SU-DHL-6 (cell line): ENCODE measurements at regions not wholly inside any gene's neighbourhood (a gene's known extent, or its start where the extent isn't known, plus 50 kb on each side); places are given as distances from the start of the nearest gene placed in this dataset.

Source experiments
- H2AFZ ChIP-seq: fragments of 200-600 bp; sonication (generic); 2 replicates; pipeline ENCODE4 v1.6.1; 2014; ENCODE audit warnings: low read depth, mild to moderate bottlenecking, moderate library complexity, mixed read lengths, antibody characterized with exemption, low read length; ENCODE audit not compliant: severe bottlenecking
- H3F3A ChIP-seq: fragments of 200-600 bp; shearing (Covaris generic); 2 replicates; pipeline ENCODE4 v1.6.0; 2016; ENCODE audit warnings: antibody characterized with exemption, mild to moderate bottlenecking; ENCODE audit not compliant: insufficient read depth
- H3K27ac ChIP-seq: fragments of 200-600 bp; sonication (generic); 2 replicates; pipeline ENCODE4 v1.5.1; 2016; ENCODE audit warnings: low read depth, mild to moderate bottlenecking, low read length, moderate library complexity, mixed read lengths
- H3K27me3 ChIP-seq: fragments of 200-600 bp; sonication (generic), shearing (Covaris generic); 2 replicates; pipeline ENCODE4 v1.6.0; 2014; ENCODE audit warnings: mild to moderate bottlenecking, low read length
- H3K36me3 ChIP-seq: fragments of 200-600 bp; sonication (generic); 2 replicates; pipeline ENCODE4 v1.6.1; 2014; ENCODE audit warnings: mild to moderate bottlenecking, low read length, mixed read lengths
- H3K4me2 ChIP-seq: fragments of 300-600, 200-600 bp; shearing (Covaris generic), sonication (generic); 2 replicates; pipeline ENCODE4 v1.6.0; 2014; ENCODE audit warnings: low read length, low read depth, mild to moderate bottlenecking; ENCODE audit not compliant: poor library complexity, severe bottlenecking
- H3K4me3 ChIP-seq: fragments of 200-600 bp; sonication (generic); 2 replicates; pipeline ENCODE4 v1.5.1; 2014; ENCODE audit warnings: antibody characterized with exemption, low read length, mild to moderate bottlenecking, mixed read lengths; ENCODE audit not compliant: insufficient read depth, poor library complexity, severe bottlenecking
- H3K79me2 ChIP-seq: fragments of 200-600 bp; sonication (generic); 2 replicates; pipeline ENCODE4 v1.6.1; 2014; ENCODE audit warnings: mild to moderate bottlenecking, low read length, moderate library complexity; ENCODE audit not compliant: insufficient read depth
- H3K9ac ChIP-seq: fragments of 200-600 bp; sonication (generic); 2 replicates; pipeline ENCODE4 v1.7.0; 2014; ENCODE audit warnings: mild to moderate bottlenecking, low read length
- H3K9me2 ChIP-seq: fragments of 200-600 bp; sonication (generic); replicated peaks from 2 replicates; pipeline ENCODE4 v1.6.1; 2014; ENCODE audit warnings: low read length; ENCODE audit not compliant: insufficient read depth
- H3K9me3 ChIP-seq: fragments of 200-600 bp; sonication (generic); 2 replicates; pipeline ENCODE4 v1.6.1; 2014; ENCODE audit warnings: low read length, mixed read lengths; ENCODE audit not compliant: insufficient read depth
- H4K20me1 ChIP-seq: fragments of 200-600 bp; sonication (generic); 2 replicates; pipeline ENCODE4 v1.6.1; 2014; ENCODE audit warnings: low read depth, mild to moderate bottlenecking, antibody characterized with exemption, low read length, moderate library complexity, mixed read lengths
- CTCF ChIP-seq: fragments of 200-600 bp; sonication (generic); IDR thresholded peaks from one replicate; pipeline ENCODE4 v1.5.1; 2017; ENCODE audit warnings: antibody characterized with exemption, mild to moderate bottlenecking, low read length, moderate library complexity; ENCODE audit not compliant: insufficient read depth, poor library complexity, severe bottlenecking
- EZH2phosphoT487 ChIP-seq: fragments of 200-600 bp; sonication (generic), shearing (Covaris generic); conservative IDR thresholded peaks from 2 replicates; pipeline ENCODE4 v1.6.1; 2018; ENCODE audit warnings: mild to moderate bottlenecking, antibody characterized with exemption, low read length, moderate library complexity, mixed read lengths

GRCh38 chr5:39608024-39608423 is 183.2 kb upstream of the DAB2 start:
- Histone ChIP-seq H3F3A (no peaks in the 10 kb centered on the region), H3K9ac (no peak overlapping the region), H2AFZ (no peak overlapping the region), H3K36me3 (no peaks in the 10 kb centered on the region), H3K4me2 (no peak overlapping the region), H3K4me3 (no peak overlapping the region), H3K27ac (no peak overlapping the region), H3K27me3 (no peaks in the 10 kb centered on the region), H3K9me3 (no peaks in the 10 kb centered on the region), H3K9me2 (no peaks in the 10 kb centered on the region), H3K79me2 (no peaks in the 10 kb centered on the region), H4K20me1 (no peaks in the 10 kb centered on the region)
- TF ChIP-seq EZH2phosphoT487 (no peak), CTCF (no peak)

- H3K9me3 ChIP-seq: no peaks in the 10 kb centered on the region
- no peak overlapping the region for H3K4me3 ChIP-seq
- H3K9me2 ChIP-seq: no peaks in the 10 kb centered on the region
- no peaks in the 10 kb centered on the region for H3F3A ChIP-seq
- H3K27ac ChIP-seq: no peak overlapping the region
- no peak overlapping the region for H2AFZ ChIP-seq
- H3K9ac ChIP-seq: no peak overlapping the region
- no peaks in the 10 kb centered on the region for H4K20me1 ChIP-seq
- H3K36me3 ChIP-seq: no peaks in the 10 kb centered on the region
- no peaks in the 10 kb centered on the region for H3K27me3 ChIP-seq
- no peak overlapping the region for H3K4me2 ChIP-seq
- TF ChIP-seq EZH2phosphoT487 (no peak), CTCF (no peak)
- no peaks in the 10 kb centered on the region for H3K79me2 ChIP-seq
These were observed 181.8 kb upstream of the DAB2 start for GRCh38 chr5:39606591-39606990.

GRCh38 chr5:39605588-39606575 is 181.1 kb upstream of the DAB2 start:
- no peak overlapping the region for H3K9ac ChIP-seq
- H3K4me2 ChIP-seq: no peak overlapping the region
- no peak overlapping the region for H3K4me3 ChIP-seq
- no peaks in the 10 kb centered on the region for H3K36me3 ChIP-seq
- TF ChIP-seq CTCF: no peak
- TF ChIP-seq EZH2phosphoT487: no peak
- H3K9me2 ChIP-seq: no peaks in the 10 kb centered on the region
- H3K9me3 ChIP-seq: no peaks in the 10 kb centered on the region
- no peaks in the 10 kb centered on the region for H3K79me2 ChIP-seq
- H3K27ac ChIP-seq: no peak overlapping the region
- H3K27me3 ChIP-seq: no peaks in the 10 kb centered on the region
- H2AFZ ChIP-seq: no peak overlapping the region
- no peaks in the 10 kb centered on the region for H4K20me1 ChIP-seq
- H3F3A ChIP-seq: no peaks in the 10 kb centered on the region
